GM23248 (cell line): ENCODE measurements at regions not wholly inside any gene's neighbourhood (a gene's known extent, or its start where the extent isn't known, plus 50 kb on each side); places are given as distances from the start of the nearest gene placed in this dataset.

ENCODE experiments used
- EZH2 ChIP-seq: fragments of 200-600 bp; sonication (generic); IDR thresholded peaks from 2 replicates; pipeline ENCODE4 v1.6.1; 2018; ENCODE audit warnings: antibody characterized with exemption, mild to moderate bottlenecking; ENCODE audit not compliant: insufficient read depth, poor library complexity, severe bottlenecking
- EZH2phosphoT487 ChIP-seq: fragments of 200-600 bp; sonication (generic); IDR thresholded peaks from 2 replicates; pipeline ENCODE4 v1.6.1; 2018; ENCODE audit warnings: antibody characterized with exemption, moderate library complexity, mild to moderate bottlenecking, low read depth; ENCODE audit not compliant: insufficient read depth

- TF ChIP-seq EZH2phosphoT487, result no peak
- no peak for TF ChIP-seq EZH2
Observed at GRCh38 chr3:38998086-38998485, 53.7 kb downstream of the SCN11A start.
